ENCODE measurements at regions not wholly inside any gene's neighbourhood (a gene's known extent, or its start where the extent isn't known, plus 50 kb on each side); places are given as distances from the start of the nearest gene placed in this dataset.

GRCh38 chr3:30293621-30294240 is 312.7 kb upstream of the TGFBR2 start:
- H3K4me3 ChIP-seq (ENCODE audit: low read depth, low read length), result no peak overlapping the region
- peak; percentile 39 for DNase-seq
- peak overlapping the region; percentile 81 for H3K27ac ChIP-seq
- H3K36me3 ChIP-seq (replicated peaks), result no peaks in the 10 kb centered on the region
- H3K27me3 ChIP-seq (replicated peaks), result no peaks in the 10 kb centered on the region
- TF ChIP-seq, protein P1, sequence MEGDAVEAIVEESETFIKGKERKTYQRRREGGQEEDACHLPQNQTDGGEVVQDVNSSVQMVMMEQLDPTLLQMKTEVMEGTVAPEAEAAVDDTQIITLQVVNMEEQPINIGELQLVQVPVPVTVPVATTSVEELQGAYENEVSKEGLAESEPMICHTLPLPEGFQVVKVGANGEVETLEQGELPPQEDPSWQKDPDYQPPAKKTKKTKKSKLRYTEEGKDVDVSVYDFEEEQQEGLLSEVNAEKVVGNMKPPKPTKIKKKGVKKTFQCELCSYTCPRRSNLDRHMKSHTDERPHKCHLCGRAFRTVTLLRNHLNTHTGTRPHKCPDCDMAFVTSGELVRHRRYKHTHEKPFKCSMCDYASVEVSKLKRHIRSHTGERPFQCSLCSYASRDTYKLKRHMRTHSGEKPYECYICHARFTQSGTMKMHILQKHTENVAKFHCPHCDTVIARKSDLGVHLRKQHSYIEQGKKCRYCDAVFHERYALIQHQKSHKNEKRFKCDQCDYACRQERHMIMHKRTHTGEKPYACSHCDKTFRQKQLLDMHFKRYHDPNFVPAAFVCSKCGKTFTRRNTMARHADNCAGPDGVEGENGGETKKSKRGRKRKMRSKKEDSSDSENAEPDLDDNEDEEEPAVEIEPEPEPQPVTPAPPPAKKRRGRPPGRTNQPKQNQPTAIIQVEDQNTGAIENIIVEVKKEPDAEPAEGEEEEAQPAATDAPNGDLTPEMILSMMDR (IDR thresholded peaks at IDR 0.05; ENCODE audit: low read depth, low read length, missing control alignments), result no peak
- in situ Hi-C loops (cut with HindIII; ENCODE audit: low pct_ligation_motif_present, low sequenced_read_pairs), result no loop called here

- Histone ChIP-seq H3K27me3 (replicated peaks) (no peaks in the 10 kb centered on the region), H3K4me3 (ENCODE audit: low read depth, low read length) (no peak overlapping the region), H3K36me3 (replicated peaks) (no peaks in the 10 kb centered on the region), H3K27ac (peak overlapping the region; percentile 81)
- in situ Hi-C loops (cut with HindIII; ENCODE audit: low pct_ligation_motif_present, low sequenced_read_pairs), result no loop called here
- no peak for DNase-seq
- TF ChIP-seq, protein P1 (IDR thresholded peaks at IDR 0.05; ENCODE audit: low read depth, low read length, missing control alignments), result peak; percentile 34
Measured at GRCh38 chr3:30294241-30294667, 312.1 kb upstream of the TGFBR2 start.

- TF ChIP-seq, protein P1 (IDR thresholded peaks at IDR 0.05; ENCODE audit: low read depth, low read length, missing control alignments), result no peak
- Histone ChIP-seq H3K4me3 (ENCODE audit: low read depth, low read length) (no peak overlapping the region), H3K27ac (no peak overlapping the region), H3K27me3 (replicated peaks) (no peaks in the 10 kb centered on the region), H3K36me3 (replicated peaks) (no peaks in the 10 kb centered on the region)
- DNase-seq, result no peak
- in situ Hi-C loops (cut with HindIII; ENCODE audit: low pct_ligation_motif_present, low sequenced_read_pairs), result no loop called here
Measured at GRCh38 chr3:30297112-30297511, 309.3 kb upstream of the TGFBR2 start.

- in situ Hi-C loops (cut with HindIII; ENCODE audit: low pct_ligation_motif_present, low sequenced_read_pairs), result no loop called here
- Histone ChIP-seq H3K36me3 (replicated peaks) (no peaks in the 10 kb centered on the region), H3K4me3 (ENCODE audit: low read depth, low read length) (no peak overlapping the region), H3K27me3 (replicated peaks) (no peaks in the 10 kb centered on the region), H3K27ac (no peak overlapping the region)
- no peak for DNase-seq
- TF ChIP-seq, protein P1 (IDR thresholded peaks at IDR 0.05; ENCODE audit: low read depth, low read length, missing control alignments), result no peak
Measured at GRCh38 chr3:30299674-30300385, 306.6 kb upstream of the TGFBR2 start.

GRCh38 chr3:30300809-30301208 is 305.6 kb upstream of the TGFBR2 start:
- no peak for DNase-seq
- H3K4me3 ChIP-seq (ENCODE audit: low read depth, low read length), result no peak overlapping the region
- in situ Hi-C loops (cut with HindIII; ENCODE audit: low pct_ligation_motif_present, low sequenced_read_pairs), result no loop called here
- TF ChIP-seq, protein P1 (IDR thresholded peaks at IDR 0.05; ENCODE audit: low read depth, low read length, missing control alignments), result no peak
- H3K27ac ChIP-seq, result no peak overlapping the region
- H3K36me3 ChIP-seq (replicated peaks), result no peaks in the 10 kb centered on the region
- no peaks in the 10 kb centered on the region for H3K27me3 ChIP-seq (replicated peaks)
